ENCODE measurements at regions not wholly inside any gene's neighbourhood (a gene's known extent, or its start where the extent isn't known, plus 50 kb on each side); places are given as distances from the start of the nearest gene placed in this dataset.
"Not testable (repeated sequence)": the region's sequence is repeated elsewhere in the genome, so short reads cannot be mapped to it uniquely, and the experiment has no call there.

DNA sequence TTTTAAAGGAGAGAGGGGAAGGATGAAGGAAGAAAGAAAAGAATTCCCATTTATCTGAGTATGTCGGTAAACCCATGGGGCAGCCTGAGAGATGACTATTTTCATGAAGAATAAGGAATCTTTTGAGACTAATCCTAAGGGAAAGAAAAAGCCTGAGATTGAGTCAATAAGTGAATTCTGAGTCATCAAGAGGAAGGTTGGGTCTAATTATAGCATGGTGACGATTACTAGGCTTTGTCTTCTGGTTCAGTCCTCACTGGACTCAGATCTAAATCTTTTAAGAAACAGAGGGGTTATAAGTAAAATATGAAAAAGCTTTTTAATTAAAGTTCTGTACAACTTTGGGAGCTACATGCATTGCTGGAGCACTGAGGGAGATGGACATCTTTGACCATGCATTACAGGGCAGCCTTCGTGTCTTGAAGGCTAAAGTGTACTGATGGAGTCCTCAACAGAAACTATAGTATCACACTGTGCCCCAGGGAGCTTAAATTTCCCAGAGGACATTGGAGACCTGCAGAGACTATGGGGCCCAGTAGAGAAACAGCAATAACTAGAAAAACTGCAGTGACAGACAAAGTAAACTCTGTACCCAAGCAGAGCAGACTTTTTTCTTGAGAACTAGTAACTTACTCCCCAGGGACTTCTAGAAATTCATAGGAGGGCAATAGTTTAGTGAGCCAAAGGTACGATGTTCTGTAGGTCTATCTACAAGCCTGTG lies 260.9 kb downstream of the RAD51AP2 start:
- no peak for DNase-seq (ENCODE audit: low read depth, low spot score)

GRCh38 chr2:17255071-17255470 lies 263.2 kb downstream of the RAD51AP2 start:
- no peak for DNase-seq (ENCODE audit: low read depth, low spot score)

GRCh38 chr2:17254421-17254820 lies 263.8 kb downstream of the RAD51AP2 start:
- DNase-seq (ENCODE audit: low read depth, low spot score) = no peak

- no peak for DNase-seq (ENCODE audit: low read depth, low spot score)
Measured at GRCh38 chr2:17252258-17252657, 266.0 kb downstream of the RAD51AP2 start.

GRCh38 chr2:17251171-17251570 lies 267.1 kb downstream of the RAD51AP2 start:
- no peak for DNase-seq (ENCODE audit: low read depth, low spot score)

DNA sequence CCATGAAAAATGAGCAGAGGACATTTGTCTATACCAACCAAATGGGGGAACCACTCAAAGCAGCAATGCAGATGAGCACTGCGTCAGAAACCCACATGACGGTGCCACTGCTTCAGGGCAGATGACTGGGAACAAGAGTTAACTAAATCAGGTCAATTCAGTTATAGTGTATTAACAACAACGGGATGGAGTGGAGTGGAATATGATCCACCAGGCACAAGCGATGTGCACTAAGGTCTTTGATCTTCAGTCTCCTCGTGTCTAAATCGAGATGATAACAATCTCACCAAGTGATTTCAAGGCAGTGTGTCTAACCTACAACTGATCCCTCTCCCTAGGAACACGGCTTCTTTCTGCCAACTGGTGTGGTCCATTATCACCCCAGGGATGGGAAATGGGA lies 269.0 kb downstream of the RAD51AP2 start:
- no peak for DNase-seq (ENCODE audit: low read depth, low spot score)

DNA sequence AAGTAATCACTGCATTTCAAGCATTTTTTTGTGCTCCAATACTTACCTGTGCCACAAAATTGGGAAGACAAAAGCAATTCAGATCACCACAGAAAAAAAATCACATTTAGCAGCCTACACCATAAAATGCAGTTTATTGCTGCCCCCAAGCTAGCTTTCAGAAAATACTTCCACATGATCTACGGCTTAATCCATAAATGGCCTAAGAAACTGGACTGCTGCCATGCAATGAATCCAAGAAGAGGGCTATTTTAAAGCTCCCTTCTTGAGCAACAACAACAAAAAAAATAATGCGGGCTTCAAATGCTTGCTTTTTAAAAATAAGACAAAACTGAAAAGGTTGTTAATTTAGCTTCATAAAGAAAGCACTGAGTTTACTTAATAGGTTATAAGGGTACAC lies 272.3 kb downstream of the RAD51AP2 start:
- DNase-seq (ENCODE audit: low read depth, low spot score) = no peak

GRCh38 chr2:17242813-17243485 lies 275.3 kb downstream of the RAD51AP2 start:
- no peak for DNase-seq (ENCODE audit: low read depth, low spot score)

DNA sequence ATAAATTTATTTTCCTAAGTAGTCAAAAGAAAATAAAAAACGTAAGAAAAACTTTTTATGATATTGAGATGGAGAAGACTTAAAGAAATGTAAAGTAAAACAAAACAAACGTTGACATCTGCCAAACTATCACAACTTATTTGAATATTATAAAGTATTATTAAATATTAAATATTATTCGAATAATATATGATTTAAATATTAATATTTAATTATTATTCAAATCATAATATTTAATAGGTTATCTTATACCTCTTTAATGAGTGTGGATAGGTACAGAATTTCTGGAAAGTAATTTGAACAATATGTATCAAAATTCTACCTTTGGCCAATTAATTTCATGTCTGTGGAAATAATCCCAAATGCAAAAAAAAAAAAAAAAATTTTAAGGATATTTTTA lies 278.7 kb downstream of the RAD51AP2 start:
- no peak for DNase-seq (ENCODE audit: low read depth, low spot score)

GRCh38 chr2:17235167-17235566 lies 283.1 kb downstream of the RAD51AP2 start:
- DNase-seq (ENCODE audit: low read depth, low spot score) = no peak

GRCh38 chr2:17232776-17233556 lies 285.3 kb downstream of the RAD51AP2 start:
- DNase-seq (ENCODE audit: low read depth, low spot score) = no peak

GRCh38 chr2:17231394-17231965 lies 286.8 kb downstream of the RAD51AP2 start:
- no peak for DNase-seq (ENCODE audit: low read depth, low spot score)

GRCh38 chr2:17229414-17229813 lies 288.8 kb downstream of the RAD51AP2 start:
- no peak for DNase-seq (ENCODE audit: low read depth, low spot score)

DNA sequence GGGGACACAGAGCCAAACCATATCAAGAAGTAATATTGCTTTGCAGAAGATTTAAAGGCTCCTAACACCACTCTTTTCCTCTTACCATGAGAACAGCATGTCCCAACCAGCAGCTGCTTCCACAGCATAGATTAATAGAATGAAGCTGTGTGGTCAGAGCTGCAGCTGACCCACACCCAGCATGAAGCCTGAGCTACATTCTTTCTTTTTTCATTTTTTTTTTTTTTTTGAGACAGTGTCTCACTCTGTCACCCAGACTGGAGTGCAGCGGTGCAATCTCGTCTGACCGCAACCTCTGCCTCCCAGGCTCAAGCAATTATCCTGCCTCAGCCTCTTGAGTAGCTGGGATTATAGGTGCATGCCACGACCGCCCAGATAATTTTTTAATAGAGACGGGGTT lies 289.8 kb downstream of the RAD51AP2 start:
- no peak for DNase-seq (ENCODE audit: low read depth, low spot score)

GRCh38 chr2:17227856-17228255 lies 290.4 kb downstream of the RAD51AP2 start:
- no peak for DNase-seq (ENCODE audit: low read depth, low spot score)

- DNase-seq (ENCODE audit: low read depth, low spot score) = no peak
Measured at GRCh38 chr2:17226941-17227490, 291.2 kb downstream of the RAD51AP2 start.

GRCh38 chr2:17223211-17223610 lies 295.0 kb downstream of the RAD51AP2 start:
- no peak for DNase-seq (ENCODE audit: low read depth, low spot score)

- no peak for DNase-seq (ENCODE audit: low read depth, low spot score)
Measured at GRCh38 chr2:17208511-17208910, 309.7 kb downstream of the RAD51AP2 start.

- no peak for DNase-seq (ENCODE audit: low read depth, low spot score)
Measured at GRCh38 chr2:17206771-17207170, 311.5 kb downstream of the RAD51AP2 start.

DNA sequence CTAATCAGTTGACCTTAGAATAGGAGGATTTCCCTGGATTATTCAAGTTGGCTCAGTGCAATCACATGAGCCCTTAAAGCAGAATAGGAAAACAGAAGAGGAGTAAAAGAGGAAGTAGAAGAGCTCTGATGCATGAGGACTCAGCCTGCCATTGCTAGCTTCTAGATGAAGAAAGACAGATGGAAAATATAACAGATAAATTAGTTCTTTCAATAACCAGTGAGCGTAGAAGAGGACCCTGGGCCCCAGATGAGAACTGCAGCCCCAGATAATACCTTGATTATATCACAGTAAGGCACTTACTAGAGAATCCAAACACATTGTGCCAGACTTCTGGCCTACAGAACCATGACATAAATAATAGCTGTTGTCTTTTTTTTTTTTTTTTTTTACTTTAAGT lies 314.0 kb downstream of the RAD51AP2 start:
- DNase-seq (ENCODE audit: low read depth, low spot score) = not testable (repeated sequence)

DNA sequence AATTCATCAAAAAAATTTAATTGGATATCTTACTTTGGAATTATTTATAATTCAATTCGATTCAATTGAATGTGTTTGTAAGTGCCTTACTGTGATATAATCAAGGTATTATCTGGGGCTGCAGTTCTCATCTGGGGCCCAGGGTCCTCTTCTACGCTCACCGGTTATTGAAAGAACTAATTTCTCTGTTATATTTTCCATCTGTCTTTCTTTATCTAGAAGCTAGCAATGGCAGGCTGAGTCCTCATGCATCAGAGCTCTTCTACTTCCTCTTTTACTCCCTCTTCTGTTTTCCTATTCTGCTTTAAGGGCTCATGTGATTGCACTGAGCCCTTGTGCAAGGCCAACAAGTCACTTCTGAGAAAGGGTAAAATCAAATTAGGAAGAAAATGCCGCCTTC lies 315.6 kb downstream of the RAD51AP2 start:
- not testable (repeated sequence) for DNase-seq (ENCODE audit: low read depth, low spot score)

DNA sequence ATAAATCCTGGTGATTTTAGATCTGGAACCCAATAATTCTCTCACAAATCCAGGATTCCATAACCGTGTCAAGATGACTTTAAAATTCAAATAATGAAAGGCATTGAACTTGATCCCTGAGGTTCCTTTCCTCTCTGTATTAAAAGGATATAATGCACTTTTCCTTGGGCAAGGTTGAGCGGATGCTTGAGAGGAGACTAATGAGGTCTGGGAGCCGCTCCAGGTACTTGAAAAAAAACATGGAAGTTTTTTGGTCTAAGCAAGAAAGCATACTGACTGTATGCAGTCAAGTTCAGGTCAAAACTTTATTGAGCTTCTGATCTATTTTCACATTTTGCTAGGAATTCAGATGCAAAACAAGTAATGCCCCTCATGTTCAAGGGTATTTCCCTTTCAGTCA lies 318.5 kb downstream of the RAD51AP2 start:
- no peak for DNase-seq (ENCODE audit: low read depth, low spot score)

All from activated CD4-positive, CD25-positive, alpha-beta regulatory T cell treated with anti-CD3 and anti-CD28 coated beads, Interleukin-2, amount 50 U/mL, for 16 hours (primary cell).